B cell (primary cell): ENCODE measurements at regions not wholly inside any gene's neighbourhood (a gene's known extent, or its start where the extent isn't known, plus 50 kb on each side); places are given as distances from the start of the nearest gene placed in this dataset.

ENCODE experiments used
- ATAC-seq: fragments of 200-7000 bp; cut with Tn5 transposase; one replicate; pipeline ENCODE4 v1.10.0; 2021; ENCODE audit warnings: low read depth, mild to moderate bottlenecking, moderate number of reproducible peaks, moderate library complexity
- CTCF ChIA-PET: fragments of 350-600 bp; sonication (Branson Sonifier 250); formaldehyde crosslinking; loops from one replicate; lab custom pipeline; 2021; ENCODE audit warnings: antibody characterized with exemption, inconsistent platforms; lab: Charles Lee
- POLR2A ChIA-PET: fragments of 350-600 bp; sonication (Branson Sonifier 250); formaldehyde crosslinking; loops from one replicate; lab custom pipeline; 2021; ENCODE audit warnings: antibody characterized with exemption; lab: Charles Lee
- DNase-seq: peaks from one replicate; pipeline ENCODE4 v3.0.0; 2013
- H2AFZ ChIP-seq: 2 replicates; pipeline ENCODE4 v1.6.1; 2012; ENCODE audit warnings: mild to moderate bottlenecking, low read depth, low read length; ENCODE audit not compliant: insufficient read depth, poor library complexity, severe bottlenecking
- H3K27ac ChIP-seq, 2 donors: 1 replicate in 1 of 2; 2 replicates in 1 of 2; pipeline ENCODE4 v1.5.1; 2012 to 2013; ENCODE audit warnings: low read length in 2 of 2, mild to moderate bottlenecking in 2 of 2, moderate library complexity in 1 of 2
- H3K27me3 ChIP-seq, 4 experiments: fragments of 200-600 bp in 1 of 4; sonication (generic) in 1 of 4; replicated peaks in 1 of 4; 1 replicate in 2 of 4; 2 replicates in 2 of 4; pipeline versions ENCODE4 v1.6.1 to v1.7.0; 2013 to 2016; ENCODE audit warnings: low read length in 3 of 4, mild to moderate bottlenecking in 2 of 4, mixed read lengths in 1 of 4, moderate library complexity in 1 of 4; ENCODE audit not compliant: insufficient read depth in 4 of 4, control insufficient read depth in 3 of 4; ENCODE audit errors: control extremely low read depth in 1 of 4
- H3K36me3 ChIP-seq, 2 experiments: replicated peaks in 1 of 2; 1 replicate in 1 of 2; 2 replicates in 1 of 2; pipeline versions ENCODE4 v1.6.1 to v1.7.1; 2013; ENCODE audit warnings: low read length in 1 of 2; ENCODE audit not compliant: insufficient read depth in 2 of 2, control insufficient read depth in 1 of 2; ENCODE audit errors: control extremely low read depth in 1 of 2, extremely low read depth in 1 of 2
- H3K4me1 ChIP-seq, 2 donors: fragments of 200-600 bp in 1 of 2; sonication (generic) in 1 of 2; 1 replicate in 1 of 2; 2 replicates in 1 of 2; pipeline versions ENCODE4 v1.5.1 to v1.6.1; 2013 to 2017; ENCODE audit warnings: low read length in 2 of 2; ENCODE audit not compliant: control insufficient read depth in 2 of 2, insufficient read depth in 2 of 2
- H3K4me2 ChIP-seq: replicated peaks from 2 replicates; pipeline ENCODE3; 2012; ENCODE audit warnings: mild to moderate bottlenecking, low read depth, low read length; ENCODE audit not compliant: poor library complexity, severe bottlenecking
- H3K4me3 ChIP-seq, 5 experiments: fragments of 200-600 bp in 1 of 5; sonication (generic) in 1 of 5; 1 replicate in 3 of 5; 2 replicates in 2 of 5; pipeline versions ENCODE4 v1.5.1 to v1.7.0; 2011 to 2016; ENCODE audit warnings: low read length in 4 of 5, mild to moderate bottlenecking in 4 of 5, low read depth in 2 of 5, control low read depth in 1 of 5, moderate library complexity in 1 of 5; ENCODE audit not compliant: insufficient read depth in 1 of 5; ENCODE audit errors: control extremely low read depth in 1 of 5, extremely low read depth in 1 of 5
- H3K79me2 ChIP-seq: fragments of 200-600 bp; sonication (generic); one replicate; pipeline ENCODE4 v1.6.0; 2016; ENCODE audit warnings: low read length; ENCODE audit not compliant: control insufficient read depth, insufficient read depth
- H3K9ac ChIP-seq: fragments of 200-600 bp; sonication (generic); 2 replicates; pipeline ENCODE4 v1.6.1; 2017; ENCODE audit warnings: mild to moderate bottlenecking, low read length, moderate library complexity
- H3K9me3 ChIP-seq, 3 donors: one replicate each; pipeline versions ENCODE4 v1.6.1 to v1.7.1; 2013; ENCODE audit warnings: low read length in 2 of 3; ENCODE audit not compliant: control insufficient read depth in 2 of 3, insufficient read depth in 1 of 3; ENCODE audit errors: control extremely low read depth in 1 of 3
- H4K20me1 ChIP-seq: 2 replicates; pipeline ENCODE4 v1.6.0; 2012; ENCODE audit warnings: mild to moderate bottlenecking, low read length; ENCODE audit not compliant: insufficient read depth, control insufficient read depth, poor library complexity, severe bottlenecking
- H3K27ac Mint-ChIP-seq: one replicate; pipeline ENCODE4 v1.8.0; 2021; ENCODE audit warnings: mixed read lengths
- H3K27me3 Mint-ChIP-seq: one replicate; pipeline ENCODE4 v1.8.0; 2021; ENCODE audit warnings: mixed read lengths
- H3K4me1 Mint-ChIP-seq: one replicate; pipeline ENCODE4 v1.8.0; 2021; ENCODE audit warnings: mixed read lengths
- H3K4me3 Mint-ChIP-seq: one replicate; pipeline ENCODE4 v1.8.0; 2021; ENCODE audit warnings: mixed read lengths
- H3K9me3 Mint-ChIP-seq: one replicate; pipeline ENCODE4 v1.8.0; 2022; ENCODE audit warnings: mixed read lengths; ENCODE audit not compliant: insufficient read depth
- CTCF ChIP-seq: fragments of 200-600 bp; IDR thresholded peaks from one replicate; pipeline ENCODE4 v1.8.0; 2022; ENCODE audit warnings: antibody characterized with exemption, mild to moderate bottlenecking
- EZH2 ChIP-seq: IDR thresholded peaks from 2 replicates; pipeline ENCODE4 v1.6.1; 2012; ENCODE audit warnings: borderline replicate concordance, low read depth, mild to moderate bottlenecking, moderate library complexity, low read length; ENCODE audit not compliant: insufficient read depth, poor library complexity, severe bottlenecking
- WGBS: methylation state at CpG from one replicate; pipeline ENCODE4 v1.1.5; 2013; ENCODE audit warnings: missing lambda C conversion rate; ENCODE audit not compliant: insufficient coverage; 5-methylcytosine and 5-hydroxymethylcytosine counted together
- intact Hi-C: fragments of 100-400 bp; cut with micrococcal nuclease; formaldehyde crosslinking; loops from one replicate; pipeline ENCODE4 v1.10.0; 2022

GRCh38 chr10:83144461-83144860, 994.8 kb upstream of the GHITM start:
- Histone ChIP-seq H3K9me3 (no peaks in the 10 kb centered on the region), H3K36me3 (no peaks in the 10 kb centered on the region), H3K4me1 (no peaks in the 10 kb centered on the region), H2AFZ (no peak overlapping the region), H3K9ac (no peak overlapping the region), H3K27ac (no peak overlapping the region), H4K20me1 (no peaks in the 10 kb centered on the region), H3K4me3 (no peak overlapping the region), H3K79me2 (no peaks in the 10 kb centered on the region), H3K27me3 (no peaks in the 10 kb centered on the region), H3K4me2 (no peak overlapping the region)
- no peaks in the 10 kb centered on the region for H3K4me1 Mint-ChIP-seq
- no peaks in the 10 kb centered on the region for H3K27me3 Mint-ChIP-seq
- ChIA-PET POLR2A (no interaction called here), CTCF (no interaction called here)
- peaks cover 5% of the 10 kb centered on the region for H3K9me3 Mint-ChIP-seq
- H3K4me3 Mint-ChIP-seq = no peak overlapping the region
- intact Hi-C loops = no loop called here
- ATAC-seq (no peak), DNase-seq (no peak)
- no peak for TF ChIP-seq EZH2
- TF ChIP-seq CTCF = no peak
- no peak overlapping the region for H3K27ac Mint-ChIP-seq

- H3K9ac ChIP-seq = no peak overlapping the region
- intact Hi-C loops = no loop called here
- 84% methylated on average over 10 of the region's 10 CpGs for WGBS
- H3K4me2 ChIP-seq = no peak overlapping the region
- H3K4me1 Mint-ChIP-seq = no peaks in the 10 kb centered on the region
- ATAC-seq (no peak), DNase-seq (no peak)
- no peak overlapping the region for H2AFZ ChIP-seq
- ChIA-PET POLR2A (no interaction called here), CTCF (no interaction called here)
- TF ChIP-seq CTCF (no peak), EZH2 (no peak)
- no peaks in the 10 kb centered on the region for H3K4me1 ChIP-seq
- no peaks in the 10 kb centered on the region for H3K9me3 Mint-ChIP-seq
- H3K9me3 ChIP-seq = peaks cover 0 to 9% (median 0%) of the 10 kb centered on the region in 3 donors
- H3K27me3 Mint-ChIP-seq = no peaks in the 10 kb centered on the region
- no peaks in the 10 kb centered on the region for H3K36me3 ChIP-seq
- no peak overlapping the region for H3K27ac Mint-ChIP-seq
- no peak overlapping the region for H3K4me3 Mint-ChIP-seq
- H3K27me3 ChIP-seq = no peaks in the 10 kb centered on the region
- no peak overlapping the region for H3K27ac ChIP-seq
- H3K79me2 ChIP-seq = no peaks in the 10 kb centered on the region
- H4K20me1 ChIP-seq = no peaks in the 10 kb centered on the region
- H3K4me3 ChIP-seq = no peak overlapping the region
Measured at GRCh38 chr10:83153714-83154113, 985.6 kb upstream of the GHITM start.
